OCI-M2 (cell line): ENCODE measurements at regions not wholly inside any gene's neighbourhood (a gene's known extent, or its start where the extent isn't known, plus 50 kb on each side); places are given as distances from the start of the nearest gene placed in this dataset.
"Not testable (repeated sequence)": the region's sequence is repeated elsewhere in the genome, so short reads cannot be mapped to it uniquely, and the experiment has no call there.

Experiments used
- DNase-seq: peaks from one replicate; lab custom pipeline; 2025; ENCODE audit not compliant: unreplicated experiment; lab: John Stamatoyannopoulos, UW

DNA sequence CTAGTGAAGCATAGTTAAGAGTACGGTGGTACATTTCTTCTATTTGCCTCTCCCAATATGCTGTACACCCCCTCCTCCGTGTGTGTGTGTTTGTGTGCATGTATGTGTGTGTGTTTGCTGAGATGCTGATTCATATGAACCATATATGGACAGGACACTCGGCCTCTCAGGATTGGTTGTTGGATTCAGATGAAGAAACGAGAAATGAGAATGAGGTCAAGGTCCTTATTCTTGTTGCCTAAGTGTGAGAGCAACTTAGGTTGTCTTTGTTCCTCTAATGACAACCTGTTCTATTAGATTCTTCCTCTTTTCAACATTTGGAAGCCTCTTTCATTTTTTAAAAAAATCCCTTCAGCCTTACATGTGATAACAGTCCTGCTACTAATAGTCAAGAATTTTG is 1387.6 kb downstream of the STIM2 start:
- DNase-seq = no peak

DNA sequence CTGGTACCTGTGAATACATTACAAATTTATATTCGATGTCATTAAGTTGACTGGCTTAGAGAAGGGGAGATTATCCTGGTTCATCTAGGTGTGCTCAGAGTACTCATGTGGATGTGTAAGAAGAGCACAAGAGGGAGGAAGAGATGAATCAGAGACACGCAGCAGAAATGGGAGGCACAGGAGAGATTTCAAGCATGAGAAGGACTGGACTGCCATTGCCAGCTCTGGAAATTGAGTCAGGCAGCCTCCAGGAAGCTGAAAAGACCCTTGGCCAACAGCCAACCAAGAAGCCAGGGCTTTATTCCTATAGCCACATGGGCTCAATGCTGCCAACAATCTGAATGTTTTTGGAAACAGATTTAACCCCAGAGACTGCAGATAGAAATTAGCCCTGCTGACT is 1390.0 kb downstream of the STIM2 start:
- DNase-seq = no peak

DNA sequence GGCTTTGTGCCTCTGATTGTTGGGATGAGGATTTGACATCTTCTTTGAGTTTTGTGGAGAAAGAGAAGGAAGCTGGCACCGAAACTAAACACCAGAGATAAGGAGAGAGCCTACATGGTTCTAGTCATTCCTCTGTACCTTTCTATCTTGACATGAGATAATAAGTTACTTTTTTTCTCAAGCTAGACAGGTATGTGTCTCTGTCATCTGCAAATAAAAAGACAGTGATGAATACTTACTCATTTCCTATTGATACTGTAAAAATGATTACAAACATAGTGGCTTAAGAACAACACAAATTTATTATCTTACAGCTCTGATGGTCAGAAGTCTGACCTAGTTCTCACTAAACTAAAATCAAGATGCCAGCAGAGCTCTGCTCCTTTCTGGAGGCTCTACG is 1391.2 kb downstream of the STIM2 start:
- no peak for DNase-seq

DNA sequence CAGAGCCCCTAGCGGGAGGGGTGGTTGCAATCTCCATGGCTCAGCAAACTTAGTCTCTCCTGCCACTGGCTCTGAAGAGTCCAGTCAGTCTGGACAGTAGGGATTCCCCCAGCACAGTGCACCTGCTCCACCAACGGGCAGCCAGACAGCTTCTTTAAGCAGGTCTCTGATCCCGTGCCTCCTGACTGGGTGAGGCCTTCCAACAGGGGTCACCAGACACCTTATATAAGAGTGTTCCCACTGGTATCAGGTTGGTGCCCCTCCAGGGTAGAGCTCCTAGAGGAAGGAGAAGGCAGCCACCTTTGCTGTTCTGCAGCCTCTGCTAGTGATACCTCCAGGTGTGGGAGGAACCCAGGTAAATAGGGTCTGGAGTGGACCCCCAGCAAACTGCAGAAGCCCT is 1393.4 kb downstream of the STIM2 start:
- DNase-seq = no peak

DNA sequence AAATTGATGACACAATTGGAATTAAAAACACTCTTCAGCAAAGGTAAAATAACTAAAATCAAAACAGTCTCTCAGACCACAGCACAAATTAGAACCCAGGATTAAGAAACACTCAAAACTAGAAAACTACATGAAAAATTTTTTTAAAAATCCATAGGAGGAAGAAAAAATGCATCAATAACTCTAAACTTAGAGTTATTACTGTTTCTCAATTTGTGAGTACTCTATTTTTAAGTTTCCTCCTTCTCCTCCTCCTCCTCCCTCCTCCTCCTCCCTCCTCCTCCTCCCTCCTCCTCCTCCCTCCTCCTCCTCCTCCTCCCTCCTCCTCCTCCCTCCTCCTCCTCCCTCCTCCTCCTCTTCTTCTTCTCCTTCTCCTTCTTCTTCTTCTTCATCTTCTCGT is 1395.7 kb downstream of the STIM2 start:
- DNase-seq = no peak

DNA sequence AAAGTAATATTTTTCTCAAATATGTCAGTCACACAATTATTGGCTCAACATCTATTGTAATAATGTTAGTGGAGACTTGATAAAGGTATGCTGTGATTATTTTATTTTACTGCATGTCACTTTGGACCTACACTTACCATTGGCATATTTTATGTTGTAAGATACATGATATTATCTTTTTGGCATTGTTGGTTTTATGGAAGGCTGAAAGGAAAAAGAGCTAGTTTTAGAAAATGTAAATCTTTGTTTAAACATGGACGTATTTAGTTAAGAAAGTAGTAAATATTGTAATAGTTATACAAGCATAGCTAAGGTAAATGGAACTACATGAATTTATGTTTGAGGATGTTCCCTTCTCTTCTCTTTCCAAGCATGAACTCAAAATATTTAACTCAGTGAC is 1399.3 kb downstream of the STIM2 start:
- no peak for DNase-seq

DNA sequence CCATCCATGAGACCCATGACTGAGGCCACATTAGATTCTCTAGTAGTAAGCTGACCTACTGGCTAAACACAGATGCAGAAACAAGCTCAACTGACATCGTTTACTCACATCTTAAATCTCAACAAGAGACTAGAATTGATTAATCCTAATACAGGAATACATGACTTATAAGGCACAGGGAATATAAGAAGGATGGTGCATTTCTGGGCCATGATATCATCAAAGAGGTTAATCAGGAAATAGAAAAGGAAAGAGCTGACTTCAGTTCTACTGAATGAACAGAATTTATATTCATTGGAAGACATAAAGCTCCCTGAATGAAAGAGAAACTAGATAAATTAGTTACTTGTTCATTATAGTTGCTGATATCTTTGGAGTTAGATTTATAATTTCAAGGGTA is 1406.5 kb downstream of the STIM2 start:
- no peak for DNase-seq

DNA sequence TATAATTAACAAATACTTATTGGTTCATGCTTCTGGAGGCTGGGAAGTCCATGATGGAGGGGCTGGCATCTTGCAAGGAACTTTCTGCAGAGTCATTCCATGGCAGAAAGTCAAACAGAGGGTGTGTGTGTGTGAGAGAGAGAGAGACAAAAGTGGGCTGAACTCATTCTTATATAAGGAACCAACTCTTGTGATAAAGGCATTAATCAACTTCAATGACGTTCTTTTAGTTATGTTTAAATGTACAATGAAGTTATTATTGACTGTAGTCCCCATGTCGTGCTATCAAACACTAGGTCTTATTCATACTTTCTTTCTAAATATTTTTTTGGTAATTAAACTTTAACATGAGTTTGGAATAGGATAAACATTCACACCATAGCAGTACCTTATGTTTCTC is 1408.8 kb downstream of the STIM2 start:
- no peak for DNase-seq

DNA sequence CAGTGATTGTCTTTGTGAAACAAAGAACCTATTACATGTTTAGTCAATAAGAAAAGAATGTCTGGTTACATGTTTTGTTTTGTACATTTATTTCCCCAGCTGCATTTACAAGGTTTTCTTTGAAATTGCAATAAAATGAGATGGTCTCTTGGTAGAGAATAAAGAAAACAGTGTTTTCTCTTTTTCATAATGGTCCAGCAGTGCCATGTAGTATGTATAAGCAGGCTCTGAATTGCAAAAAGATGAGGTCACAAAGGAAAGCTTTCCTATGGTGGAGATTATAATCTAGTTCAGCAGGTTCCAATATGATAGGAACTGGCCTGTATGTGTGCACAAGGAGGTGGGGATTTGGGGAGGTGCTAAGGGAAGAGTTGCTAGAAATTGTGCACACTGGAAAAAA is 1417.3 kb downstream of the STIM2 start:
- no peak for DNase-seq

DNA sequence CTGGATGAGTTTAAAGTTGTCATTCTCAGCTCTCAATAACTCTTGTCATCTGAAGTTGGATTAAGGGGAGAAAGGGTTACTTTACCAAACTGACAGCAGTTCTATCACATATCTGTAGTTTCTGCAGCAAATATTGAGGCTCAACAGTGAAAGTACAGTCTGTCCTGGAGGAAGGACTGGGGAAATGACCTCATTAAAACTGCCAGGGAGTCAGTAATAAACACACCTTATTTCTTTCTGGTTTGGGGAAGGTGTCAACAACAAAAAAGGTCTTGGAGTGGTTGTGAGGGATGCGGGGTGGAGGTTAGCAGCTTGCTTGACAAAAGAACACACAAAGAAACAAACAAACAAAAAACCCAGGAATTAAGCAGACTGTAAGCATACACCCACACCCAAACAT is 1418.0 kb downstream of the STIM2 start:
- DNase-seq = no peak

DNA sequence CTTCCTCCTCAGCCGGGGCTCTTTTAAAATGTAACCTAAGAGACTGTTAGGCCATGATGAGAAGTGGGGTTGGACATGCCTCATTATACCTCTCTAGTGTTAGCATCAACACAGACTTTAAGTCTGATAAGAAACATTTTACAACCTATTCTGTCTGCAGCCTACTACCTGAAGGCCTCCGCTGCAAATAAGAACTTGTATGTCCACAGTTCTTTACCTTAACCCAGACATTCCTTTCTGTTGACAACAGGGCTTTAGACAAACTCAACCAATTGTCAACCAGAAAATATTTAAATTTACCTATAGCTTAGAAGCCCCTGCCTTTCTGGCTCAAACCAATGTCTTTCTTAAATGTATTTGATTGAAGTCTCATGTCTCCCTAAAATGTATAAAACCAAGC is 1418.6 kb downstream of the STIM2 start:
- DNase-seq = no peak

DNA sequence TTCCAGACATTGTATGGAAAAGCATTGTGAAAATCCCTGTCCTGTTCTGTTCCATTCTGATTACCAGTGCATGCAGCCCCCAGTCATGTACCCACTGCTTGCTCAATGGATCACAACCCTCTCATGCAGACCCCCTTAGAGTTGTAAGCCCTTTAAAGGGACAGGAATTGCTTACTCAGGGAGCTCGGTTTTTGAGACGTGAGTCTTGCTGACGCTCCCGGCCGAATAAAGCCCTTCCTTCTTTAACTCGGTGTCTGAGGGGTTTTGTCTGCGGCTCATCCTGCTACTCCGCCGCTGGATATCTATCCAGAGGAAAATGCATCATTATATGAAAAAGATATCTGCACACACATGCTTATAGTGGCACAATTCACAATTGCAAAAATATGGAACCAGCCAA is 1425.6 kb downstream of the STIM2 start:
- DNase-seq = not testable (repeated sequence)

DNA sequence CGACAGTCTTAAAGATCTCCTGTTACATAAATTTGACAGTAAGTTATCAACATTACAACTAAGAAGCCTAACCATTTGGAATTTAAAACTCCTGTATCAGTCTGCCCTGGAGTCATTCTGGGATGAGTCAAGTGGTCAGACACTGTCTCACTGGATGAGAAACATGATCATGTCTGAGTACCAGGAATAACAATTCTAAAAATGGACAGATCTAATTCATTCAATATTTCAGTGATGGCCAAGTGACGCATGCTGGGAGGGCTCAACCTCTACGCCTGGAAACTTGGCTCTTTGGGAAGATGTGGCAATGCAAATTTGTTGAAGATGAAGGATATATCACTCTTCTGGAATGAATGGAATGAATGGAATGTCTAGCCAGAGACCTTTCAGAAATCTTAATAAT is 1427.2 kb downstream of the STIM2 start:
- DNase-seq = no peak

DNA sequence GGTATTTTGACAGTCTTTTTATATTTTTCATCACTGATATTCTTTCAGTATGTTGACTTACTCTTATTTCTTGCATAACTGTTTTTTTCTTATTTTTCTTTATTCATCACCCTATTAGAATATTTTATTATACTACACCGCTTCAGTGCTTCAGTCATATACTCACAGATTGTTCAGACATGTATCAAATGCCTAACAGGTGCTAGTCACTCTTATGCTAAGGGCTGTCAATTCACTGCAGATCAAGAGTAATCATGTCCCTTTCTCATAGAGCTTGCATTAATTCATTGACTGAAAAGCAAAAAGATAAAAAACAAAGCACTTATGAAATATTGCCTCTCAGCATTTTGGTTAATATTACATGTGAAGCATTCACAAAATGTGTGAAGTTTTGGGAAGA is 1435.6 kb downstream of the STIM2 start:
- DNase-seq = no peak

DNA sequence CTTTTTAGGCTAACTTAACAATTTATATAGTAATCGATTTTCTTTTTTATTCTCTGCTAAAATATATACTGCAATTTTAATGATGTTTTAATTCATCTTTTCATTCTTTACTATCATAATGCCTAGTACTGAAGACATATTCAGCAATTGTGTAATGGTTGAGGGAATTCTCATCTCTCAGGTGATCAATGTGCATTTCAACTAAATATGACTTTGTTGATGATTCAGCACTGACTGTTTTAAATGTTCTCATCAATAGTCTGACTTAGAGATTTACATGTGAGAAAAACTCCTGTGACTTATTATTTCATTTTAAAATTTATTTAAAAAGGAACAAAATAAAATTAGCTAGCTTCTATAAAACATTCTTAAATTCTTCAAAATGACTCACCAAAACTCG is 1450.3 kb downstream of the STIM2 start:
- DNase-seq = no peak

DNA sequence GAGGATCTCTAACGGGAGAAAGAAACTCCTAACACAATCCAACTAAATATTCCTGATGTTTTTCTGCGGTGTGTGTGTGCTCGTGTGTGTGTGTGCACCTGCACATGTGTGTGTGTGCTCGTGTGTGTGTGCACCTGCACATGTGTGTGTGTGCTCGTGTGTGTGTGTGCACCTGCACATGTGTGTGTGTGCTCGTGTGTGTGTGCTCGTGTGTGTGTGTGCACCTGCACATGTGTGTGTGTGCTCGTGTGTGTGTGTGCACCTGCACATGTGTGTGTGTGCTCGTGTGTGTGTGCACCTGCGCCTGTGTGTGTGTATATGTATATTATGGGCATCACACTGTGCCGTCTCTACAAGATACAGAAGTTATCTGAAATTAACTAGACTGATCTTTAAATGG is 1451.9 kb downstream of the STIM2 start:
- not testable (repeated sequence) for DNase-seq

DNA sequence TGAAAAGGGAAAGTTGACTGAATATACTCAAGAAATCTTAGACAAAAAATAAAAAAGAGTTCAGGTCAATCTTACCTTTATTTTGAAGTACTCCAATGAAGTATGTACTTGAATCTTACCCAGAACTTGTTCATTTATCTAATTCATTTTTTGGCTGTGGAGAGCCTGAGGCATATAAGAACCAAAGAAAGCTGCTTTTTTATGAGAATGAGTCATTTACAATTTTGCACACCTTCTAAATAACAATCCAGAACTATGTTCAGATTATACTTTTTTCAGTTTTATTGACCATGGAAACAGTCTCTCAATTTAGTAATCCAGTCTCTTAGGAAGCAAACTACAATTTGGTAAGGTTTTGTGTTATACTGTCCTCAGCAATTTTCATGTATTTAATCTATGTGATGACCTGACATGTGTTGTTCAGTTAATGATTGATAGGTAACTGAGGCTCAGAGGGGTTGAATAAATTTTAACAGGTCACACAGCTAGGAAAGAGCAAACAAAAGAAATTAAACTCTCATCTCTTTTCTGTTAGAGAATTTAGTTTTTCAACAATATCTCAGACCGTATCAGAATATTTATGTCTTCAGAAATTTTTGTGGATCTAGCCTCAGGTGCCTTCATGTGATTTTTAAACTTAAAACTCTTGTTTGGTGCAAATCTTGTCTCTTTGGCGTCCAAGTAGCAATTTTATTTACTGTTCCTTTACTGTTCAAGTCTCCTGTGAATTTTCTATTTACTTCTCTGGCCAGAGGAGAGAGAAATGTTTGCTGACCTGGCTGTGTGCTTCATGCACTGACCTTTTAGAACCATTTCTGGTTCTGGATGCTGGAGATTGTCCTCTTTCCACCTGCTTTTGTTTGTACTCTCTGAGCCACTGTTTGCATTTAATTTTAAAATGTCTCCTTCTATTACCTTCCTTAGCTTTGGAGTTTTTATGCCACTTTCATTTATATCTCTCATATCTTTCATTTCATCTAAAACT is 1453.4 kb downstream of the STIM2 start:
- DNase-seq = no peak

DNA sequence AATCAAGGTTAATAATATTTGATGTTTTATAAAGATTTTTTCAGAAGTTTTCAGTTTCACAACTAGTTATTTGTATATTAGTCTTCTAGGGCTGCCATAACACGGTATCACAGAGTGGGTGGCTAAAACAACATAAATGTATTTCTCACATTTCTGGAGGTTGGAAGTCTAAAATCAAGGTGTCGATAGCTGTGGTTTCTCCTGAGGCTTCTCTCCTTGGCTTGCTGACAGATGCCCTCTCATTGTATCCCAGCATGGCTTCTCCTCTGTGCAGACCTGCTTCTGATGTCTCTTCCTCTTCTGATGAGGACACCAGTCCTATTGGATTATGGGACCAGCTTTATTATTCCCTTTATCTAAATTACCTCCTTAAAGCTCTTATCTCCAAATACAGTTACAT is 1456.6 kb downstream of the STIM2 start:
- DNase-seq = no peak

DNA sequence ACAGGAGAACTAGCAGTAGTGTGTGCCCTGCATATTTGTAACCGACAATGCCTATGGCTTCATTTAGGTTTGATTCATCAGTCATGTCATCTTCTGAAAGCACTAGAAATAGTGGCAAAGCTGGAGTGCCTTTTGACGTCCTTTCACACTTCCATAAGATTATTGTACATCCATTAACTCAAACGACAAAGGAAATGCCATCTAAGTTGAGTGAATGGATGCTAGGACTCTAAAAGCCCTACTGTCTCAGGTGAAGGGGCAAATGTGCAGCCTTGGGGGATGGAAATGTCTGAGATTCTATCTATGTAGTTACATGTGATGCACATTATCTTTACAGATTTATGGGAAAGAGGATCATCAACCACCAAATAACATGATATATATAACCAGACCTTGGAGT is 1473.6 kb downstream of the STIM2 start:
- DNase-seq = no peak

DNA sequence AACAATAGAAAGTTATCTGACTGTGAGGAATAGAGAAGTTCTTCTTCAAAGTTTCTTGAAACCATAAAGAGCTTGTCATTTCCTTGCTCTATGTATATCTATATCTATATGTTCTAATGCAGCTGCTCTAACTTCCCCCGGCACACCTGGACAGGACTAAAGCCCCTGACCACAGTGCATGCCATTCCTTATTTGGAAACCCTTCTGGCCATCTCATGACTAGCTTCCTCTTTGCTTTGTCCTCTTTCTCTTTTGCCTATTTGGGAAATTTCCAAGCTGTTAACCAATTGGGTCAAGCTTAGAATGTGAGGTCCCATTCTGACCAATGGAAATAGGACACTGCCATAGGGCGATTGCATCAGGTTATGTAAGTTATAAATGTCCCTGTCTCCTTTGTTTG is 1481.1 kb downstream of the STIM2 start:
- no peak for DNase-seq

DNA sequence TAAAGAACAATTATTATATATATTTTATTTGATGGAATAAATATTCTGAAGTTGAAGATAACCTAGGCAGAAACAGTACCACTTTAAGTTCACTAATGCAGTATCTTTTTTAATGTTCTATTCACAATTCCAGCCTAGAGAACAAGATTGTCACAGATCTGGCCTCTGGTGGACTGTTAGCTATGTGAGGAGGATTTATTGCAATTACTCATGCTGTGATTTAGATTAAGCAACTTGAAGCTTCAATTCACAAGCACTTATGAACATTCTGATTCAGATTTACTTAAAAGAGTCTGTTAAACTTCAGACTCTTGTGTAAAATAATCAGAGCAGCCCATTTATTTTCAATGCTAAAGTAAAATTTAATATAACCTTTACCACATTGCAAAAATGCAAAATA is 1489.8 kb downstream of the STIM2 start:
- no peak for DNase-seq

DNA sequence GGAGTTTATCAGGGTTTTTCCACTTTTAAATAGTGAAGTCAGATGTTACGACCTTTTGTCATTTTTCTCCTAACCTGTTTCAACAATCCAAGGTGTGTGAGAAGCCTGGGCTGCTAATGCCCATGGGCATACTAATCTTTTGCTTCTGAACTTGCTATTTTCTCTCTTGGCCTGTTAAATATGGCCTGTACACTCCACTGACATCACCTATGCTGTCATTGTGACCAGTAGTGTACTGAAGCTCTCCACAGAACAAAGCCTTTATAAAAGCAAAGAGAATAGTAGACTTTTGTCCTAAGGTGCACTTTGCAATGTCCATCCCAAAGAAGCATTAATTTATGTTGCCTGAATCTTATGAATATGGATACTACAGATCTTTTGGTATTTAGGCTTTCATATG is 1490.5 kb downstream of the STIM2 start:
- no peak for DNase-seq

DNA sequence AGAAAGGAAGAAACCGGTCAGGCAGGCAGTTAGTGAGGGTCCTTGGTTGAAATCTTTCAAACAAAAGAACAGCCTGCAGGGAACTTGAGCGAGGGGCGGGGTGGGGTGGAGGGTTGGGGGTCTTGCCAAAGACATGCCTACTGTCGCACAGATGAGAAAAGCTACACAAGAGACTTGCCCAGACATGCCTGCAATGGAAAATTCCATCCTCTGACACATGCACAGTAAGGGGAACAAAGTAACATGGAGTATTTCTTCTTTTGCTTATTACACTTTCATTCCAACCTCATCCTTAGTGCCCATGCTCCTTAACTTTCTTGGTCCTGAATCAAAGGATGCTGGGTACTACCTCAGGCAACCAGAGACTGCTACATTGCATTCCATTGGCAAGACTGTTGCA is 1491.2 kb downstream of the STIM2 start:
- DNase-seq = no peak
